Sigmoid colon (tissue), 4 donors: ENCODE measurements at regions not wholly inside any gene's neighbourhood (a gene's known extent, or its start where the extent isn't known, plus 50 kb on each side); places are given as distances from the start of the nearest gene placed in this dataset.

Experiments used
- CTCF ChIP-seq, 4 experiments: fragments of 450-650 bp in 3 of 4; fragments of 200-600 bp in 1 of 4; IDR thresholded peaks; one replicate each; pipeline ENCODE4 v1.5.1; 2016 to 2019; ENCODE audit warnings: antibody characterized with exemption in 4 of 4, mild to moderate bottlenecking in 3 of 4, moderate library complexity in 2 of 4
- POLR2A ChIP-seq, 2 donors: fragments of 450-650 bp; IDR thresholded peaks; one replicate each; pipeline ENCODE4 v1.6.1; 2016; ENCODE audit warnings: antibody characterized with exemption in 2 of 2, mild to moderate bottlenecking in 2 of 2, moderate library complexity in 2 of 2
- POLR2AphosphoS5 ChIP-seq, 4 donors: sonication (generic); formaldehyde crosslinking; IDR thresholded peaks; one replicate each; pipeline ENCODE4 v1.6.1; 2017; ENCODE audit warnings: antibody characterized with exemption in 4 of 4

GRCh38 chr5:124652514-124652819 lies 94.0 kb downstream of the ZNF608 start:
- no peak for TF ChIP-seq CTCF (IDR thresholded peaks at IDR 0.05)
- no peak for TF ChIP-seq POLR2A (IDR thresholded peaks at IDR 0.05)
- peak in 2 of 4 donors; percentile 3 to 4 for TF ChIP-seq POLR2AphosphoS5 (IDR thresholded peaks at IDR 0.05)
